NCI-H526 (cell line): ENCODE measurements at regions not wholly inside any gene's neighbourhood (a gene's known extent, or its start where the extent isn't known, plus 50 kb on each side); places are given as distances from the start of the nearest gene placed in this dataset.
"Not testable (repeated sequence)": the region's sequence is repeated elsewhere in the genome, so short reads cannot be mapped to it uniquely, and the experiment has no call there.

Experiments
- DNase-seq, 2 experiments: peaks; one replicate each; lab custom pipeline; 2025; lab: John Stamatoyannopoulos, UW

DNA sequence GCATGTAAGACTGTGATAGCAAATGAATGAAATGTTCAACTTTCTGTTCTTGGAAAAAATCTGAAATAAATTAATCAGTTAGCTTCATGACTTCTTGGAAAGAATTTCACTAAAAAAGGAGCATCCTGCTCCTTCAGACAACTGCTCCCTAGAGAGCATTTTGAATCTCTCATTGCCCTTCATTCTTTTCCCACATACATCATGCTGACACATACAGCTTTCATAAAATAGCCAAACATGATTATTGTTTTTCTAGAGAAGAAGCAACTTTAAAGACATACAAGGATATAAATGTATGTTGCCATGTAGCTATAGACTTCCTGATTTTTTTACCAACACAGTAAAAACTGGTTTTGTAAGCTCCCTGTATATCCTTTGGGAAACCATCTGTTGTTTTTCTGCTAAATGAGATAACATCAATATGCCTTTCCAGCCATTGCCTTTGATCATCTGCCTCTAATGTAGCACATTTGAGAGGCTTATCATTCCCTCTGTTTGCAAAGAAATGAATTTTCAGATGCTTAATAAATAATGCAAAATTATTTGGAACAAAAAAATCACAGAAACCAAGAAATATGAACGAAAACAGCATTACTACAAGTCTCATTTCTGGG lies 248.2 kb upstream of the GPR149 start:
- DNase-seq, result no peak

DNA sequence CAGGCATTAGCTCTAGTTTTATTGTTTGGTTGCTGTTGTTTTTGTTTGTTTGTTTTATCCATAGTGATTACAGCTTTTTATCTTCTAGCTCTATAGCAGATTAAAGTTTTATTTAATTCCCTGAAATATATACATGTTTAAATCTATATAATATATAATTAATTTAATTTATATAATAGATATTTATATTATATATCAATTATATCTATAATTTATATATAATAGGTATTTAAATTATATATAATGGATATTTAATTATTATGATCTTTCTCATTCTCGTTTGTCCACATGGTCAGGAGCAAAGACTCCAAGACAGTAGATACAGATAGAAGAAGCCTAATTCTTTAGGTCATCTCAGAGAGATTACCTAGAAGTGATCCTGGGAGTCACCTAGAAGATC lies 238.8 kb upstream of the GPR149 start:
- no peak for DNase-seq

DNA sequence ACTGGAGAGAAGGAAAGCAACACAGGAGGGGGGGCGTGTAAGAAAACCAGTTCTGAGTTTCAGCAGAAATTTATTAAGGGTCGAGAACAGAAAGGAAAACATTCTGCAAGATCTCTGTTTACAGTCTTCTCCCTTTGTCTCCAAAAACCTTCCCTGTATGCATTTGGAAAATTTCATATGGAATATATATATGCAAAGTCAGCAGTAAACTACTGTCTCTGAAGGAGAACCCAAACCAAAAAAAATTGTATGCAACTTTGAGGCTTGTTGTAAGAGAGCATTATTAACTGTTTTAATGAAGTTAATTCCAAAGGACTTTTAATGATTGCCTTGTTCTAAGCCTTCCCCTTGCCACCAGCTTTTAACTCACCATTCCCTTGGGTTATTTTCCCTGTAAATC lies 238.2 kb upstream of the GPR149 start:
- no peak for DNase-seq

DNA sequence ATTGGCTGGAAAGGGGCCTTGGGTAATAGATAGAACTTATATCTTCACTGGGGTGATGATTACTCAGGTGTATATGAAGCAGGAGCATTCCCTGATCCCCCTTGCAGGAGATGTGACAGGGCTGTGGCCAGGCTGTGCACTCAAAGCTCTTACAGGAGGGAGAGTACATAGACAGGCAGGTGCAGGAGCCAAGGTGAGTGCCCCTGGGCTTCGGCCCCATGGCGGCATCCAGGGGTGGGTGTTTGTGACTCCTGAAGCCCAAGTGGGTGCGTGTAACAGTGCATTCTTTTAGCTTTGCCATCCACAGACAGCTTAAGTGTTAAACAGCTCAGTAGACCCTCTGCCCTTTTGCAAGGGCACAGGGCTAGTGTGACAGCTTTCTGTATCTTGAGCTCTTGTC lies 236.6 kb upstream of the GPR149 start:
- DNase-seq, result no peak

DNA sequence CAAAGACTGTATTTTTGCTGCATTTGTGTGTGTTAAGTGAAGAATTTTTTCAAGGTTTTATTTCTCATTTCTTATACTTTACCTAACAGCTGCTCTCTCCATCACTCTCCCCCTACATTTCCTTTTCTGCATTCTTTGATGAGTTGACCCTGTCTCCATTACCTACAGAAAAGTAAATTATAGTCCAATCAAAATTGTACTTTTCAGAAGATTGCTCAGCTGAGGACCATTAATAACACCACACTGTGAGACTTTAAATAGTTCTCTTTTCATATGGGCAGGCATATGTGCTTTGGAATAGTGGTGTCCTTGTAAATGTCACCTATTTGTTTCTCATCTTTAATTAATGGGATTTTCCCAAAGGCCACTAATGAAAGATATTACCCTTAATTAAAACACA lies 234.7 kb upstream of the GPR149 start:
- no peak for DNase-seq

DNA sequence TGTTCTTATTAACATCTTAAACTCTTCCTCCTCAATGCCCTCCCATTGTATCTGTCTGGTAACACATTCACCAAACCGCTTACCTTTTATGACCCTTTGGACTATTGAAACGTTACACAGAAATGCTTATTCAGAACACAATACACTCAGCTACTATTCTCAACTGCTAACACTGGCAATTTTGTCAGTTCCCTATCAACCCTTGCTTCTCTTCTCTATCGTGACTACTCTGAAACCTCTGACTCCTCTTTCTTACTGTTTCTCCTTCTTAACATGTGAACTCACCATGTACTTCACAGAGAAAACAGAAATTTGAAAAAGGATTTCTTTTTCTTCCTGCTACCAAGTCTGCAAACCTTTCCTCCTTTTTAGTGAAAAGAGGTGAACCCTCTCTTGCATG lies 232.9 kb upstream of the GPR149 start:
- DNase-seq, result no peak

DNA sequence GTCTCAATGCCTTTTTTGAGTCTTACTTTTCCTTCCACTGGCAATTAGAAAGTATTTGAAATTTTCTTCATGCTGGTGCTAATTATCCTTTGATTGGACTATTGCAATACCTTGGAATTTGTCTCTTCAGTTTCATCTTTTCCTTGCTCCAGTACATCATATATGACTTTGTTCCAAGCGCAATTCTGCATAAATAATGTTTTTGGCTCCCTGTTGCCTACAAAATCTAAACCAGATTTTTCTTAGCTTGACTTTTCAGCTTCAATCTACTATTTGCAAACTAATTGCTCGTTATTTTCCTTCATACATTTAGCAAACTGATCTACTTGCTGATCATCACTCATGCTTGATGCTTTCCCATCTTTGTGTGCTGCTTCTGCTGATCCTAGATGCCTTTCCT lies 230.8 kb upstream of the GPR149 start:
- no peak for DNase-seq

DNA sequence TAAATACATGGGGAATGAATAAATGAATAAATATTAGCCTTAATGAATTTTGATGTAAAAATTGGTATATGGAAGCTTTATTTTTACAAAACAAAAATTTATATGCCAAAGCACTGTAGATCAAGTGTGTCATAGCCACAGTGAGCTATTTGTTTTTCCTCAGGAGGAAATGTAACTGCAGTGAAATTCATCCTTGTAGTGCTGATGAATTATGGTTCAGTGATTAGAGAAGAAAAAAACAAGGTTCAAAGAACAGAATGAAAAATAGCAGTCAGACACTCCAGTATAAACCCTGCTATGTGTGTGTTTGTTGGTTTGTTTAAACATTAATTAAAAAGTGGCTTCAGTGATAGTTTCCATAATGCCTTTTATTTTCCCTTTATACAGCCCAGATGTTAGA lies 228.0 kb upstream of the GPR149 start:
- no peak for DNase-seq

DNA sequence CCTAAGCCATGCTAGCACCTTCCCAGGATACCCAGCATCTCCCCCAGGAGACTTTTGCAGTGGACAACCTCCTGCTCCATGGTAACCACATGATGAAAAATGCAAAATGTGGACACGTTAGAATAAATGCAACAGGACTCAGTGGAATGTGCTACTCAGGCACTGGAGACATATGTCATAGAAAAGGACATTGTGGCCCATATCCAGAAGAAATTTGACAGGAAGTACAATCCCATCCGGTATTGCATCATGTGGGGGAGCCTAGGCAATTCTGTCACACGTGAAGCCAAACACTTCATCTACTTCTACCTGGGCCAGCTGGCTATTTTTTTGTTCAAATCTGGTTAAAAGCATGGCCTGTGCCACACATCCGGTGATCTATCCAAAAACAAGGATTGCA lies 227.2 kb upstream of the GPR149 start:
- no peak for DNase-seq

DNA sequence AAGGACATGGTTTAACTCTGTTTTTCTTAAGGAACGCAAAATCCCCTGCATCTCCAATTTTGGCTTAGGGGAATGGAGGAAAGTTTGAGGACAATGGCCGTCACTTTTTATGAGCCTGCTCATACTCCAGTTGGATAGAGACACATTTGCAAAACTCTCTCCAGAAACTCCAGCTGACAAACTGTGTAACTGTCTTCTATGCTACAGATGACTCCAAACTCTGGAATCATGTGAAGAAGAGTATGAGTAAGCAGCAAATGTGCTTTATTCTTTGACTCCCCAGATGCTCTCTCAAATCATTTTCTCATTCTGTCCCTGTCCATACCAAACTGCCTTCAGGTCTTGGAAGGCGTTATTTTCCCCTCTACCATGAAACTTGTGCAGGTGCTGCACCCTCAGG lies 226.5 kb upstream of the GPR149 start:
- DNase-seq, result no peak

DNA sequence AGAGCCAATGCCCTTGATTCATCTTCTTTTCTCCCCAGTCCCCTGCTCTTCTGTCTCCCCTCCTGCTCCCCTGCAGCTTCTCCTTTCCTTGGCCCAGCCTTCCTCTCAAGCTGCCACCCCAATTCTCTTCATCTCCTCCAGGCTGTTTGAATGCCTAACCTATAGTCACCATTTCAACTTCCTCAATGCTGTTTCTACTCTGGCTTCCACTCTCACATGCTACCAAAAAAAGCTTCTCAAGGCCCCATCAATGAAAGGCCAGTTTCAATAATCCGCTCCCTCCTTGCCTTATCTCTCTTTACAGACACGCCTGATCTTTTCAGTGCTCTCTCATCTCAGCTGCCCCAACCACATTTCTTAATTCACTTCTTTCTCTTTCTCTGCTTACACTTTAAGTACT lies 212.2 kb upstream of the GPR149 start:
- no peak for DNase-seq

DNA sequence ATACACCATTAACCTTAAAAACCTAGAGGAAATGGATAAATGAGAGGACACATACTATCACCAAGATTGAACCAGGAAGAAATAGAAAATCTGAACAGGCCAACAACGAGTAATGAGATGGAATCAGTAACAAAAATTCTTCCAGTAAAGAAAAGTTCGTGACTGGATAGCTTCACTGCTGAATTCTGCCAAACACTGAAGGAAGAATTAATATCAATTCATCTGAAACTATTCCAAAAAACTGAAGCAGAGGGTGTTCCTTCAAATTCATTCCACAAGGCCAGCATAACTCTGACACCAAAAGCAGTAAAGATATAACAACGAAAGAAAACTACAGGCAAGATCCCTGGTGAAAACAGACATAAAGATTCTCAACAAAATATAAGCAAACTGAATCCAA lies 195.8 kb upstream of the GPR149 start:
- DNase-seq, result no peak

DNA sequence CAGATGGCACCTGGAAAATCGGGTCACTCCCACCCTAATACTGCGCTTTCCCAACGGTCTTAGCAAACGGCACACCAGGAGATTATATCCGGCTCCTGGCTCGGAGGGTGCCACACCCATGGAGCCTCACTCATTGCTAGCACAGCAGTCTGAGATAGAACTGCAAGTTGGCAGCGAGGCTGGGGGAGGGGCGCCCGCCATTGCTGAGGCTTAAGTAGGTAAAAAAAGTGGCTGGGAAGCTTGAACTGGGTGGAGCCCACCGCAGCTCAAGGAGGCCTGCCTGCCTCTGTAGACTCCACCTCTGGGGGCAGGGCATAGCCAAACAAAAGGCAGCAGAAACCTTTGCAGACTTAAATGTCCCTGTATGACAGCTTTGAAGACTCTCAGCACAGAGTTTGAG lies 189.6 kb upstream of the GPR149 start:
- not testable (repeated sequence) for DNase-seq

DNA sequence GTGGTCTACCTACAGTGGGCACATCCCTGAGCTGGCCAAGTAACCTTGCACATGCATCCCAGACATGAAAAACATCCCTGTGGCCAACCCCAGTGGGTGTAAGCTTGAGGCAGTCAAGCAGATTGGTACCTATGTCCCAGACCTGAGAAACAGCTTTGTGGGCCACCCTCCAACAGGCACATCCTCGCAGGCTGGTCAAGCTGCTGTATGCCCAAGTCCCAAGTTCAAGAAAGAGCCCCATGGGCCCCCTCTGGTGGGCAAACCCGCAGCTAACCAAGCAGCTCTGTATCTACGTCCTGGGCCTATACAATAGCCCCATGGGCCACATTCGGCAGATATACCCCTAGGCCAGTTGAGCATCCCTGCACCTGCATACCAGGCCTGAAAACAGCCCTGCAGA lies 186.3 kb upstream of the GPR149 start:
- DNase-seq, result peak in 1 of 2 experiments; percentile 24

DNA sequence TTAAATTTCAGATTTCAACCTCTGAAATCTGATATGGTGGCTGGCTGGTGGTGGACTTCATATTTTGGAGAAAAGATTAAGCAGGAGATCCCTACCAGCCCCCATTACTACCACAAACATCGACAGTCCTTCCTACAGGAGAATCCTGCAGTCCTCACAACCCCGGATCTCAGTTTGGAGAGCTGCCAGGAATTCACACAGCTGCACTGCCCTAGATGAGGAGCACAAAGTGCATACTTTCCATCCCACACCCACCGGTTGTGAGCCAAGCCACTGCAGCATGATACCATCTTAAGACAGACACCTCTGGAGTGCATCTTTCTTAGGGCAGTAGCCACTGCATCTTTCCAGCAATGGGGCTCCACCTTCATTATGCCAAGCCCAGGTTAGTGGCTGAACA lies 185.5 kb upstream of the GPR149 start:
- peak in 1 of 2 experiments; percentile 10 for DNase-seq

DNA sequence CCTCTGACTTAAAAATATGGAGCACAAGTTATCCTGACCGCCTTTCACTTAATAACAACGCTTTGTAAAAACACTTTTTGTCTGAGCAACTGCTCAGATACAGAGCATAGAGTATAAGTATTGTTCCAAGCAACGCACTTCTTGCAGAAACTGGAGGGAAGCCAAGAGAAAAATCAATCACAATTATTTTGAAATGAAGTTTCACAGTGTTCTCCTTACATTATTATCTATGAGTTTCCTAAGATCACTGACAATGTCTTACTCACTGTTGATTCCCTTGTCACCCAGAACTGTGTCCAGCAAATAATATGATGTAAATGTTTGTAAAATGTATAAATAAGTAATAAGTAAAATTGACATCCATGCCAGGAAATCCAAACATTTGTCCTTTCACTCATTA lies 184.6 kb upstream of the GPR149 start:
- DNase-seq, result no peak

DNA sequence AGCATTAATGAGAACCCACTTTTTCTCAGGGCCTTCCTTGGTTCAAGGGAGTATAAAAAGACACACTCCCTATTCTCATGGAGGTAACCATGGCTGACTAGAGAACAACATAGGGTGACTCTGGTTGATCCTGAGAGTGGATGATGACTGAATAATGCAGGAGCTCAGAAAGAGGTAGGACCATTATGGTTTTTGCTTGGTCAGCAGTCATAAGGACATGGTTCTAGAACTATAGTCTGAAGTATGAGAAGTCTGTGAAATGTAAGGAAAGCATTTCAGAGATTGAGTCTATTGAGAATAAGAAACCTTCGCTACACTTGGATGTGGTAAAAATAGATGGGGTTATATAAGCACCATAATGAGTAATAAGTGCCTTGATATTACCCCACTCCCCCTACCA lies 184.1 kb upstream of the GPR149 start:
- no peak for DNase-seq

DNA sequence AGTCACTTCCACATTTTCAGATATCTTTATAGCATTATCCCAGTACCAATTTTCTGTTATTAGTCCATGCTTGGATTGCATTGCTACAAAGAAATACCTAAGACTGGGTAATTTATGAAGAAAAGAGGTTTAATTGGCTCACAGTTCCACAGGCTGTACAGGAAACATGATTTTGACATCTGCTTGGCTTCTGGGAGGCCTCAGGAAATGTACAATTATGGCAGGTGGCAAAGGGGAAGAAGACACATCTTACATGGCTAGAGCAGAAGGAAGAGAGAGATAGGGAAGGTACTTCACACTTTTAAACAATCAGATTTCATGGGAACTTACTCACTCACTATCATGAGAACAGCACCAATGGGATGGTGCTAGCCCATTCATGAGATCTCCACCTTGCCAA lies 172.3 kb upstream of the GPR149 start:
- no peak for DNase-seq

DNA sequence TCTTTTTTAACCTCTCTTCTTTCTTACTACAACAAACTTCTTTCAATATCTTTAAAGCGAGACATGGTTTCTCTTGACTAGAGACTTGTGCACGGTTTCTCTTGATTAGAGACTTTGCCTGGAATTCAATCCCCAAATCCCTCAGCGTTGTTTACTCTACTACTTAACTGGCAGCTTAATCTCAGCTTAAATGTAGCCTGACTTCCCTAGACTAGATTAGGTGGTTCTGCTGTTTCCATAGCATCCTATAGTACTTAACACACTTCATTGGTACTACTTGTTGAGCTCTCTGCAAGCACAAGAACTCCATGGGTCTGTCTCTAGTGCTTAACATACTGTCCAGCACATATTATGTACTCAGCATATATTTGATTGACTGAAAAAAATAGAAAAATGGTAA lies 168.2 kb upstream of the GPR149 start:
- no peak for DNase-seq

DNA sequence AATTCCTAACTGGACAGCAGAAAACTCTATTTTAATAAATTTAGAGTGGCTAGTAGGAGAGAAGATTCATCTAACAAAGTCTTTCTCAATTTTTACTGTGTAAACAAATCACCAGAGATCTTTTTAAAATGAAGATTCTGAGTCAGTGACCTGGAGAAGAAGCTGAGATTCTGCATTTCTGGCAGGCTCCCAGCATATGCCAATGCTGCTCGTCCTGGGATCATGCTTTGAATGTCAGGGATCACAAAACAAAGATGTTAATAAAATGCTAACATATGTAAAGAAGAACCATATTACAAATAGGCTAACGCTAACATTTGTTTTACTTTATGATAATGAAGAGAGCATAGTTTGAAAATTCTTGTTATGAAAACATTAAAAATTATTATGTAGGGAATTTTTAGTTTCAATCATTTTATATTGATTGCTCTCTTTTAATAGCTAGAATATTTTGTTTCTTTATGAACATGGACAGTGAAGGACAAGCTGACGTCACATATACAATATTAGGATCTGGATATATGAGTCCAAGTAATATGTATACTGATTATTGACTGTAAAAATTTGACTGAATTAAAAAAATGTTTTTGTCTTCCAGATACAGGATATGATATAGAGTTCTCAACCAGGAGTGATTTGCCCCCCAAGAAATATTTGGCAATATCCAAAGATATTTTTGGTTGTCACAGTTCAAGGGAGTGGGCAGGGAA lies 160.8 kb upstream of the GPR149 start:
- peak in 1 of 2 experiments; percentile 7 for DNase-seq

DNA sequence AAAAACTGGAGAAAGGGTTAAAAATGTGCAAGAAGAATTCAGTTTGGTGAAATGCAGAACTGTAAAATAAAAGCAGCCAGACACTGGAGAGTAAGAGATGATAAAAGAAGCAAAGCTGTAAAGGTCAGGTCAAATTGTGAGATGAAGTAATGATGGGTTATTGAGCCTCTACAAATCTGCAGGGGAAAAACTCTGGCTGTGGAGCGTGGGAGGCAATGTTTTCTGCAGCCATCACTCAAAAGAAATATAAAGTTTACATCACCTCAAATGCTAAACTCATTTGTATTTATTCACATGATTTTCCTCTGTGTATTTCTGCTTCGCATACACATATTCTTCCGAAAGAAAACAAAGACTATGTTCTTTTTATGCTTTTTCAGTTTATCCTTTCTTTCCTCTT lies 158.8 kb upstream of the GPR149 start:
- no peak for DNase-seq

DNA sequence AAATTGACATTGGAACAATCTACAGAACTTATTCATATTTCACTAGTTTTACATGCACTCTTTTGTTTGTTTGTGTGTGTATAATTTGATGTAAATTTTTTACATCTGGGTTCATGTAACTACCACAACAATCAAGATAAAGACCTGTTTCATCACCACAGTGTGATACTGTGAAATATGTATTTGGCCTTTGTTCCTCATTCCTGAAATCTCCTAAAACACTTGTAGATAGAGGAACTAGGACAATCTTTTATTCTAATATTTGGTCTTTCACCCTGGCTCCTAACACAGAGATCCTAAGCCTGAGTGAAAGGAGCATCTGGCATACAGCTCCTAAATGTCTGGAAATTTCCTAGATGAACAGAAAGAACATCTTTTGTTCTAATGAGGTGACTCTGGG lies 155.0 kb upstream of the GPR149 start:
- DNase-seq, result no peak

DNA sequence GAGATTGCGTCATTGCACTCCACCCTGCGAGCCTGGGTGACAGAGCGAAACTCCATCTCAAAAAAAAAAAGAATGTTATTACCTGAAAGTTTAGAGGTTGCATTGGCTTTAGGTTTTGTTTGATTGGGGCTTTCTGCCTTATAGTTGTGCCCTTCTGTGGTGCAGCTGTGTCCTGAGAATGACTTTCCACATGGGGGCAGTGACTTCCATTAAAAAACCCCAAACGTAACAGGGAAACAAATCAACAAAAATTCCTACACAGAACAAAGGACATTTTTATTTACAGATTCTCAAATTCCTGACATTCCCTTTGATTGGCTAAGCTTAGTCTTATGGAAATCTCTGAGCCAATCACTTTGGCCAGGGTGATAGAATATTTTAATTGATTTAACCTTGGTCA lies 154.1 kb upstream of the GPR149 start:
- DNase-seq, result no peak

DNA sequence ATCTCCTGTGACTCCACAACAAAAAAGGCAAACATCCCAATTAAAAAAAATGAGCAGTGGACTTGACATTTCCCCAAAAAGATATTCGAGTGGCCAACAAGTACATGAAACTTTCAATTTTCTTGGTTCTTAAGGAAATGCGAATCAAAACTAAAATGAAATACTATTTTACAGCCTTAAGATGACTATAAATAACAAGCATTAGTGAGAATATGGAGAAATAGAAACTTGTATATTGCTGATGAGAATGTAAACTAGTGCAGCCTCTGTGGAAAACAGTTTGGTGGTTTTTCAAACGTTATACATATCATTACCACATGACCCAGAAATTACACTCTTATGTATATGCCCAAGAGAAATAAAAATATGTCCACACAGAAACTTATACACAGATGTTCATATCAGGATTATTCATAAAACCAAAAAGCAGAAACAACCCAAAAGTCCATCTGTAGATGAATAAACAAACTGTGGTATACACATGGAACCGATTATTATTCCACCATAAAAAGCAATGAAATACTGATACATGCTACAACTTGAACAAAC lies 153.2 kb upstream of the GPR149 start:
- no peak for DNase-seq
